Prostate gland (tissue), 2 donors: ENCODE measurements at regions not wholly inside any gene's neighbourhood (a gene's known extent, or its start where the extent isn't known, plus 50 kb on each side); places are given as distances from the start of the nearest gene placed in this dataset.
"Not testable (repeated sequence)": the region's sequence is repeated elsewhere in the genome, so short reads cannot be mapped to it uniquely, and the experiment has no call there.

Source experiments
- POLR2AphosphoS5 ChIP-seq: sonication (generic); formaldehyde crosslinking; IDR thresholded peaks from one replicate; pipeline ENCODE4 v1.6.1; 2017; ENCODE audit warnings: antibody characterized with exemption
- TF ChIP-seq, protein P1 (sequence below), 4 experiments: fragments of 200-600 bp in 2 of 4; fragments of 450-650 bp in 2 of 4; sonication (generic) in 2 of 4; IDR thresholded peaks; 1 replicate in 3 of 4; 2 replicates in 1 of 4; pipeline ENCODE4 v1.5.1; 2016 to 2019; ENCODE audit warnings: antibody characterized with exemption in 4 of 4, mild to moderate bottlenecking in 2 of 4, moderate library complexity in 2 of 4

DNA sequence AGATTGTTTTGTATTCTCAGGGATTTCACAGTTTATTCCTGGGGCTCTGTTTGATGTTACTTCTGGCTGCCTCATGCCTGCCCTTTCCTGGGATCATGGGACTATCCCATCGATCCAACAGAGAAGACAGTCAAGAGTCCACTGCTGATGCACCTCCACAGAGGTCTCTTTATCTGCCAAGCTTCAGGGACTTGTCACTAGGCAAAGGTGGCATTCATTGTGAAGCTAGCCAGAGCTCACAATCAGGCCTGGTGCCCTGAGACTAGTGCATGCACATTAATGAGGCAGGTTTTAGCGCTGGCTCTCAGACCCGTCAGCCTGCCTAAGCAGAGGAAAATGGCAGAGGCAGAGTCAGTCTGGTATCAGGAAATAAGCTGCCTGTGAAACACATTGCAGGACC lies 66.9 kb upstream of the TSPY4 start:
- TF ChIP-seq, protein P1, sequence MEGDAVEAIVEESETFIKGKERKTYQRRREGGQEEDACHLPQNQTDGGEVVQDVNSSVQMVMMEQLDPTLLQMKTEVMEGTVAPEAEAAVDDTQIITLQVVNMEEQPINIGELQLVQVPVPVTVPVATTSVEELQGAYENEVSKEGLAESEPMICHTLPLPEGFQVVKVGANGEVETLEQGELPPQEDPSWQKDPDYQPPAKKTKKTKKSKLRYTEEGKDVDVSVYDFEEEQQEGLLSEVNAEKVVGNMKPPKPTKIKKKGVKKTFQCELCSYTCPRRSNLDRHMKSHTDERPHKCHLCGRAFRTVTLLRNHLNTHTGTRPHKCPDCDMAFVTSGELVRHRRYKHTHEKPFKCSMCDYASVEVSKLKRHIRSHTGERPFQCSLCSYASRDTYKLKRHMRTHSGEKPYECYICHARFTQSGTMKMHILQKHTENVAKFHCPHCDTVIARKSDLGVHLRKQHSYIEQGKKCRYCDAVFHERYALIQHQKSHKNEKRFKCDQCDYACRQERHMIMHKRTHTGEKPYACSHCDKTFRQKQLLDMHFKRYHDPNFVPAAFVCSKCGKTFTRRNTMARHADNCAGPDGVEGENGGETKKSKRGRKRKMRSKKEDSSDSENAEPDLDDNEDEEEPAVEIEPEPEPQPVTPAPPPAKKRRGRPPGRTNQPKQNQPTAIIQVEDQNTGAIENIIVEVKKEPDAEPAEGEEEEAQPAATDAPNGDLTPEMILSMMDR (IDR thresholded peaks at IDR 0.05) = not testable (repeated sequence)
- not testable (repeated sequence) for TF ChIP-seq POLR2AphosphoS5
